SK-N-DZ (cell line): ENCODE measurements at regions not wholly inside any gene's neighbourhood (a gene's known extent, or its start where the extent isn't known, plus 50 kb on each side); places are given as distances from the start of the nearest gene placed in this dataset.
"Not testable (repeated sequence)": the region's sequence is repeated elsewhere in the genome, so short reads cannot be mapped to it uniquely, and the experiment has no call there.

Experiments
- DNase-seq: peaks from one replicate; pipeline ENCODE4 v3.0.0-alpha.2; 2015; ENCODE audit warnings: low spot score

DNA sequence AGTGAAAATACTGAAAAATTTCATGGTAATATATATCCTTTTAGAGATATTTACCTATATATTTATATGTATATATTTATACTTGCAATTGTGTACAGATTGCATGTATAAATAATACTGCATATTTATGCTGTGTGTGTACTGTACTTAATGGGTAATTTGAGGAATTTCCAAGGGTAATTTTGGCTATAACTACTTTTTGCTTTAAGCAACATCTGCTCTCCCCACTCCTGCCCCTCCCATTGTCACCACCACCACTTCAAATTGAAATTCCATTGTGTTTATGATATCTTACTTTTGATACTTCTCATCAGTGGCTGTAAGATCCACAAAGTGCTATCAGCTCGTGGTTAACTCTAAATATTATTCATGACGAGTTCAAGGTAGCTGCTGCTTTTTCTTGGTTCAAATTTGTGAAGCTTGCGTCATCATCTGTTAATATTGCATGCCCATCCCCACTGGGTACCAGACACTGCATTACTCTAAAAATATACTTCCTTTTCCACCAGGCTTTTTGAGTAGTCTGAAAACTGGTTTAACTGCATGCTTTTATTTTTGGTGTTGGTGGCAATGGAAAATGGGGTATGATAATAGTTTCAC is 91.7 kb upstream of the MITF start:
- no peak for DNase-seq

DNA sequence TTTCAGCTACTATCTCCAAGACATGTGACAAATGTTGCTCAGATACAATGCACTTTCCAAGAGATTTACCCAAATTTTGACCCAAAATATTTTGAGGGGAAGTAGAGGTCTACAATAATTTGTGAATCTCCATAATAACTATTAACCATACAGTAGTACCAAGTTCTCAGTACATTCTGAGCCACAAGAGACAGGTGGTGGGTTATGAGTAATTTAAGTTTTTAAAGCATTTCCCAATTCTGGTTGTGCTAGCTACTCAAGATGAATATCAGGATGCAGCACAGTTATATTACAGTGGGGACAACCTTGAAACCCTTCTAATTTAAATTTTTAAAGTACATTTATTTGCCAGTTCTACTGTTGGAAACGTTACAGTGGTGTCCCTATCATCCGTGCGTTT is 92.2 kb upstream of the MITF start:
- DNase-seq = no peak

- no peak for DNase-seq
Measured at GRCh38 chr3:69646287-69647067, 92.8 kb upstream of the MITF start.

GRCh38 chr3:69642606-69643005 is 96.7 kb upstream of the MITF start:
- no peak for DNase-seq

GRCh38 chr3:69639851-69640250 is 99.4 kb upstream of the MITF start:
- DNase-seq = no peak

GRCh38 chr3:69628951-69629350 is 110.3 kb upstream of the MITF start:
- no peak for DNase-seq

DNA sequence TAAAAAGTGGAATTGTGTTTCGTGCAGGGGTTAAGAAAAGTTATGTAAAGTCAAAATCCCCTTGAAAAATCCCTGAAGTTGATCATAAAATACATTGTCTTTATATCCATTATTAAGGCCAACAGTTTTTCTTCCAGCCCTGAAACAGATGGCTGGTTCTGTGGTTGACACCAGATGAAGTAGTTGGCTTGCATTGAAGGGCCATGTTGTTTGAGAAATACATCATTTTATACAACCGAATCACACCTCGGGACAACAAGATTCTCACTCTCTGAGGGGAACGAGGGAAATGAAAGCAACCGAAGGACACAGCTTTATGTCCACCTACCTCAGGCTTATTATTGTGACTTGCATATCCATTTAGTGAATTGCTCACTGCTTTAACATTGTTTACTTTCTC is 126.0 kb upstream of the MITF start:
- no peak for DNase-seq

GRCh38 chr3:69612791-69613190 is 126.5 kb upstream of the MITF start:
- no peak for DNase-seq

DNA sequence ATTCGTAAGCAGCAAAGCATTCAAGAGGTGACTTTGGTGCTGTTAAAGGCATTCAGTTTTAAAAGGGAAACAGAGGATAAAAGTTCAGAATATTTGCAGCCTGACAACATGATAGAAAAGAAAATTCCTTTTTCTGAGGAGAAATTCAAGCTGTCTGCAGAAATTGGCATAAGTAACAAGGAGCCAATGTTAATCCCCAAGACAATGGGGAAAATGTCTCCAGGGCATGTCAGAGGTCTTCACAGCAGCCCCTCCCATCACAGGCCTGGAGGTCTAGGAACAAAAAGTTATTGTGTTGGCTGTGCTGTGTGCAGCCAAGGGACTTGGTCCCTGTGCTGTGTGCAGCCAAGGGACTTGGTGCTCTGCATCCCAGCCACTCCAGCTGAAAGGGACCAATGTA is 129.7 kb upstream of the MITF start:
- DNase-seq = not testable (repeated sequence)

DNA sequence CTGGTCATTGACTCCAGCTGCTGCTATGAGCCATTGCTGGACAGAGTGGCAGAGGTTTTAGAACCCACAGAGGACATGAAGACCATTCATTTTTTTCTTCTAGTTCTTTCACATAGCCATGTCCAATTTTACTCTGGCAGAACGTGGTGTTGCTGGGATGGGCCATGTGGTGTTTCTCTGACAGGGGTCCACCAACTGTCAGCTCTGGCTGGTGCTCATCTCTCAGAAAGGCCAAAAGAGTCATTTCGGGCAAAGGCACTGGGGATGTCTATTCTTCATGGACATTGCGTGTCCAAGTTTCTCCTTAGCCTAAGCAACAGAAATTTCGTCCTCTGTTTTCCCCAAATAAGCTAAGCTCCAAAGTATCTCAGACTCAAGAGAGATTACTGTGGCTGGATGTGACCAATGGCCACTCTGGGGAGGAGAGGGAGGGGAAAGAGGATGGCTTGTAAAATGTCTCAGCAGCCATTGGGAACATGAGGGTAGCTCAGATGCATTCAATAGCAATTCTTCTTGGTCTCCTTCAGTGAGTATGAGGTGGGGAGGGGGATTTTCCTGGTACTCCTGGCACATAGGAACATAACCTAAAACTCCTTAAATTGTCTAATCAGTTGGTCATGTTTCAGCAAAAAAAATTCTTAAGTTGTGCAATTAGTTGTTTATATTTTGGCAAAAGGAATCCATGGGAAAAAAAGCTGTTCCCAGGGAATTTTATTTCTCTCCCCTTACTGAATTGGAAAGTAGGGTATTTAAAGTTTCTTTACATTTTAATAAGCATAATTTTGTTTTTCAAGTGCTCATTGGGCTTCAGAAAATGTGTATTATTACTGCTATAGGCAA is 131.6 kb upstream of the MITF start:
- DNase-seq = no peak

- no peak for DNase-seq
Measured at GRCh38 chr3:69605867-69606266, 133.4 kb upstream of the MITF start.

- no peak for DNase-seq
Measured at GRCh38 chr3:69604735-69605450, 134.4 kb upstream of the MITF start.

- DNase-seq = no peak
Measured at GRCh38 chr3:69602112-69602511, 137.2 kb upstream of the MITF start.

GRCh38 chr3:69594286-69594685 is 145.0 kb upstream of the MITF start:
- DNase-seq = no peak

DNA sequence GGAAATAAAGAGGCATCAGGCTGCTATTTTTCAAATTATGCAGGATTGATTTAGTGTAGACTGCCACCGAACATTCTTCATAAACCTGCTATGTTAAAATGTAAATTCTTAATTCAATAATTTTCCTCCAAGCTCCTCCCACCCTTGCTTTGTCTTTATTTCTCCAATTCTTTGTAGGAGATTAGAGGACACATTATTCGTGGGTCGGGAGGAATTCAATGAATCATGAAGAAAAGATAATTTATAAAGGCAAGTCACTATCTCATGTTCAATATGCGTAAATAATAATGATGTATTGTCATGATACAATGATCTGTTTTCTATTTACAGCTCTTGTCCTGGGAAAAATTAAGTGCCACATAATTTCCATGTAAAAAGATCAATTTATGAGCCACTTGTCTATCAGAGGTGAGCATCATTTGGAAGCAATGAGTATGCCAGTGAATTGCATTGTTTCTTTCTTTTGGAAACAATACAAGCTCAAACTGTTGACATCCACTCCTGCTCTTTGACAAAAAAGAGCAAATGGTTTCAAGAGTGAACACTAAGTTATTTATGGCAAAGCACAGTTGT is 148.0 kb upstream of the MITF start:
- DNase-seq = no peak

DNA sequence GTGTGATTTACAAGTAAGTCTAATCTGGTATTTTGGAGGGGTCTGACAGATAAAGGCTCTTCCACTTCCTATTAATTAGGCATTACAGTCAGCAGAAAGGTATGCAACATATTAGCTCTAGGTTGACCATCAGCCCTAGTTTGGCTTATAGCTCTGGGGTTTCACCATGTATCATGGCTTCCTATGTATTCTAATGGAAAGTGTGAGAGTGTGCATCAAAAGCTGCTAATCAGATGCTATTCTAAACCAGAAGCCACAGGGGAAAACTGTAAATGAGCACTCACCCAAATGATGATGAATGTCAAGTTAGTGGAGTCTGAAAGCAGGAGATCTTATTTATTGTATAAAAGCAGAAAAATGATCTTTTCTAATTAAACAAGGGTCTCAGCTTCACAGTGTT is 149.2 kb upstream of the MITF start:
- no peak for DNase-seq

GRCh38 chr3:69588170-69588569 is 151.1 kb upstream of the MITF start:
- no peak for DNase-seq

DNA sequence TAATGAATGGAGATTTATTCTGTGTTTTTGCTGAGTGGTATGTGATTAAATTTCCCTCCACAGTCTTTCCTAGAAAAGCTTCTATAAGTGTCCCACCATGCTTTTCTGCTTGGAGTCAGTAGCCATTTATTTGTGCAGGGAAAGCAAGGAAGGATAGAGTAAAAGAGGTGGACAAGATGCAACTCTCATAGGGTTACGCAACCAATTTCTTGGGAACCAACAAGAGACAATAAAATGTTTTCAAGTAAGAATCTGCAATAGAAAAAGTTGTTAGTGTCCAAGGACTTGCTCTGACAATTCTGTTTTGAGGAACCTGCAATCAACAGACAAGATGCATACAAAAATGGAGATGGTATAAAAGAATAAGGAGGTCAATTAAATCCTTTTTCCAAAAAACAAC is 153.8 kb upstream of the MITF start:
- no peak for DNase-seq

- DNase-seq = no peak
Measured at GRCh38 chr3:69582044-69582443, 157.2 kb upstream of the MITF start.

GRCh38 chr3:69579306-69580041 is 159.8 kb upstream of the MITF start:
- no peak for DNase-seq

- no peak for DNase-seq
Measured at GRCh38 chr3:69569520-69569919, 169.7 kb upstream of the MITF start.
